ENCODE measurements at regions not wholly inside any gene's neighbourhood (a gene's known extent, or its start where the extent isn't known, plus 50 kb on each side); places are given as distances from the start of the nearest gene placed in this dataset.

DNA sequence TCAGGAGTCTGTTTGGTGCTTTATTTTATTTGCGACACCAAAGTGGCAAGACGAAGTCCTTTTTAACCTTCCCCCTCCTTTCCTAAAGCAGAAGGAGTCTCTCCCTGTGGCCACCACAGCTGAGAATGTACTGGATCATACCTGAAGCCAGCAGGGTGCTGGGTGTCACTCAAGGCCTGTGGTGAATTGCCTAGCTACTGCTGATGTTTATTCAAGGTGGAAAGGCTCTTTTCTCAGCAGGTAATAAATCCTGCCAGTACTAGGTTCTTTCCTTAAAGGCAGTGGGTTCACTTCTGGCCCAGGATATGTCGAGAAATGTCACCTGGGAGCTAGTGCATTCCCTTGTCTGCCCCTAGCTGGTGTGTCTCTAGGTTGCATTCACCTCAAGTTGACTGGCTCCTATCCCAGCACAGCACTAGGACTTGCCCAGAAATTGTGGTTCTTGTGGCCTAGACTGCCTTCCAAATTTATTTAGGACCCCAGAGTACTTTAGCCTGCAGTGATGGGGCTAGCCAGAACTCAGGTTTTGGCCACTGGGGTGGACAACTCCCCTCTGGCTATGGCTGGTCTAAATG lies 60.8 kb upstream of the FAM3C start:
- DNase-seq (ENCODE audit: low read depth in 4 of 4, low spot score in 1 of 4): no peak

DNA sequence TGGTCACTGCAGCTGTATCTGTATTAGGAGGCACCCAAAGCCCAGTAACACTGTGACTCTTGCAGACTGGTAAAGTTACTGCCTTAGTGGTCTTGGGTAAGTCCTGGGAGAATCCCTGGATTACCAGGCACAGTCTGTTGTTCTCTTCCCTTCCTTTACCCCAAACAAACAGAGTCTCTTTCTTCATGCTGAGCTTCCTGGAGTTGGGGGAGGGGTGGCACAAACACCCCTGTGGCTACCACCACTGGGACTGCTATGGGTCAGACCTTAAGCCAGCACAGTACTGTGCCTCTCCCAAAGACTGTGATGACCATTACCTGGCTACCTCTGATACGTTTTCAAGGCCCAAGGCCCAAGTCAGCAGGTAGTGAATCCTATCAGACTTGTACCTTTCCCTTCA lies 59.9 kb upstream of the FAM3C start:
- no peak for DNase-seq (ENCODE audit: low read depth in 4 of 4, low spot score in 1 of 4)

DNA sequence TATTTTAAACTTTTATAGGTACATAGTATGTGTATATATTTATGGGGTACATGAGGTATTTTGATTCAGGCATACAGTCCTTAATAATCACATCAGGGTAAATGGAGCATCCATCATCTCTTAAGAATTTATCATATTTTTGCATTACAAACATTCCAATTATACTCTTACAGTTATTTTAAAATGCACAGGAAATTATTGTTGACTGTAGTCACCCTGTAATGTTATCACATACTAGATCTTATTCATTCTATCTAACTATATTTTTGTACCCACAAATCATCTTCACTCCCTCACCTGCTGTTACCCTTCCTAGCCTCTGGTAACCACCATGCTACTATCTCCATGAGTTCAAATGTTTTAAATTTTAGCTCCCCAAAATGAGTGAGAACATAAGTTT lies 56.3 kb upstream of the FAM3C start:
- no peak for DNase-seq (ENCODE audit: low read depth in 4 of 4, low spot score in 1 of 4)

DNA sequence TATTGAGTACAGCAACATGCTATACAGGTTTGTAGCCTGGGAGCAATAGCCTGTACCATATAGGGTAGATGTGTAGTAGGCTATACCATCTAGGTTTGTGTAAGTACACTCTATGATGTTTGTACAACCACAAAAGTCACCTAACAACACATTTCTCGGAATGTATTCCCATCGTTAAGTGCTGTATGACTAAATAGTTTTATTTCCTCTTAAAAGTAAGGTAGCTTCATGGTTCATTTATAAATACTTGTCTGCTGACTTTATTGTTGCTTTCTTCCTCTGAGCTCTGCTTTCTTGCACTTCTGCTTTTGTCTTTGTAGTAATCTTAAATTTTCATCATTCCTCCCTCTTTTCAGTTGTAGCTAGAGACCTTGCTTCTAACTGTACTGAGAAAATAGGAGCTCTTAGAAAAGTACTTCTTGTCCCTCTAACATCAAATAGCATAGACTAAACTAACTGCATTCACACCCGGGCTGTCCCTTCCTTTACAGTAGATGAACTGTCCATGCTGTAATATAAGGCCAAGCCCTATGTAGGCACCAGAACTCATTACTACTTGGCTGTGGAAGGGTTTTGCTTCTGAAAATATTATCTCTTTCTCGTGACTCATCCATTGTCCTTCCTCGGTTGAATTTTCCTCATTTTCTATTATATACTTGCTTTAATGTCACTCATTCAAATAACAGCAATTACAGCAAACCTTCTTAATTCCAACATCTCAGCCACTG lies 55.4 kb upstream of the FAM3C start:
- no peak for DNase-seq (ENCODE audit: low read depth in 4 of 4, low spot score in 1 of 4)

DNA sequence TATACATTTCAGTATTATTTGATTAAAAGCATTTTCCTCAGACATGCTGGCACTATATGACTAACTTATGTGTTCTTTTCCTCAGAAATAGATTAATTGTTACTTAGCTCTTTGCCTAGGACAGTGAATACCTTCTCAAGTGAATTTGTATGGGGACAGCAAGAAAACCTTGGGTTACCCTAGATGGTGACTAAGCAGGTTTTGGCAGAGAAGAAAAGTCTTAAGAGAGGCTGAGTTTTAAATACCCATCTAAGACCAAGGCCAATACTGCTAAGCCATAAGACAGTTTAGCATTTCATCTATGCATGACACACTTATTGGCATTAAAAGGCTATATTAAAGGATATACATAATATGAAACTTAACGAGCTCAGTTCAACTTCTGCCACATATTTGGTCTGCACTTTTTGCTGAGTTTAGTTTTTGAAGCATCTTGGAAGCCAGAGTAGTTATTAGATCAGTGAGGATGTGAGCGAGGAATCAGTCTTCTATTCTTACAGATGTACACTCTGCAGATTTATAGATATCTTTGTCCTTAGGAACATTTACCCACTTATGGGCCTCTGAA lies 54.6 kb upstream of the FAM3C start:
- DNase-seq (ENCODE audit: low read depth in 4 of 4, low spot score in 1 of 4): no peak

DNA sequence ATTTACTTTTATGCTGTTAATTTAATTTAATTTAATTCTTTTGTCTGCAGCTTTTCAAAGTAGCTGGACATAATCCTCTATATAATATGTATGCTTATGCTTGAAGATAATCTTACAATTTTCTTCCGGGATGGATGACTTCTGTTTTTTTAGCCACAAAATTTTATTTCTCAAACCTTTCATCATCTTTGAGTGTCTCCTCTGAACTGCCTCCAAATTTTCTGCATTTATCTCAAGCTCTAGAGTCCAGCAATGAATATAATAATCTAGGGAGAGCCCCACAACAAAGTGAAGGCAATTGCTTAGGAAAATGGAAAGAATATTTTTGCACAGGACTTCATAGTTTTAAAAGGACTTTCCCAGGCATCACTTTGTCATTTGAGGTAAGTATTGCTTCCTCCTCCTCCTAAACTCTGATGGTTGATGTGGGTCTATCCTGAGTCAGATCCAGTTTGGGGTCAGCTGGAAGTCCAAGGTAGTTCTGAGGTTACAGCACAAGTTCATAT lies 53.7 kb upstream of the FAM3C start:
- no peak for DNase-seq (ENCODE audit: low read depth in 4 of 4, low spot score in 1 of 4)

DNA sequence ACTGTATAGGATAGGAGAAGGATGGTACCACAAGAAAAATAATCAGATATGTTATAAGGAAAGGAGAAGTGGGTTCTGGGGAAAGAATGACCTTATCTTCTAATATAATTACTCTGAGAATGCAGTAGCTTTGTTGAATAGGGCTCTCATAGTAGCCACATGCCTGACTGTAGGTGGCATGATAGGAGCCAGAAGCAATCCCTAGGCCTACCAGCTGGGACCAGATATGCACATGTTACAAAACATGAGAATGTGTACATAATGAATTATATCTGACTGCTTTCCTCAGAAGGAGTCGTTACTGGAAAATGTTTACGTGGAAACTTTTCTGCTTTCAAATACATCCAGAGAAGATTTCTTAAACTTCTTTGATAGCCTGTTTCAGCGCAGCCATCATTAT lies 53.2 kb upstream of the FAM3C start:
- DNase-seq (ENCODE audit: low read depth in 4 of 4, low spot score in 1 of 4): no peak

DNA sequence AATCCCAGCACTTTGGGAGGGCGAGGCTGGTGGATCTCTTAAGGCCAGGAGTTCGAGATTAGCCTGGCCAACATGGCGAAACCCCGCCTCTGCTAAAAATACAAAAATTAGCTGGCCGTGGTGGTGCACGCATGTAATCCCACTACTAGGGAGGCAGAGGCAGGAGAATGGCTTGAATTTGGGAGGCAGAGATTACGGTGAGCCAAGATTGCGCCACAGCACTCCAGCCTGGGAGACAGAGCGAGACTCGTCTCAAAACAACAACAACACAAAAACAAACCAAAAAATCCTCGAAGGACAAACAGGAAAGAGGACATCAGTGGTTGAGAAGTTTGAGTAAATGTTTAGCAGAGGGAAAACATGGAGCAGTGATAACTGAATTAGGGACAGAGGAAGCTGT lies 52.3 kb upstream of the FAM3C start:
- DNase-seq (ENCODE audit: low read depth in 4 of 4, low spot score in 1 of 4): no peak

DNA sequence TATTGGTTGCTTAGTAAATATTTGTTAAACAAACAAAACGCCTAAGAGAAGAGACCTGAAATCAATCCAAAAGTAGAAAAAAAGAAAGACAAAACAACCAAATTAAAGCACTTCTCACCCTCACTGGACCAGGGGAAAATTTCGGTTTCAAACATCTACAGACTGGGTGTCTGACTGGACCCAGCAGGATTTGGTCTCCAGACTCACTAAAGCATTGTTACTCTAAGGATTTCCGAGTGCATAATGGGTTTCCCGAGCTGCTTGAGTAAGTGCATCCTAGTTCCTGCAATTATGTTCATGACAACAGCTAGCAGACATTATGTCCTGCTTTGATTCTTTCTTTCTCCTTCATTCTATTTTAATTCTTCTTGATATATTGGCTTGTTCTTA lies 51.8 kb upstream of the FAM3C start:
- DNase-seq (ENCODE audit: low read depth in 4 of 4, low spot score in 1 of 4): no peak

DNA sequence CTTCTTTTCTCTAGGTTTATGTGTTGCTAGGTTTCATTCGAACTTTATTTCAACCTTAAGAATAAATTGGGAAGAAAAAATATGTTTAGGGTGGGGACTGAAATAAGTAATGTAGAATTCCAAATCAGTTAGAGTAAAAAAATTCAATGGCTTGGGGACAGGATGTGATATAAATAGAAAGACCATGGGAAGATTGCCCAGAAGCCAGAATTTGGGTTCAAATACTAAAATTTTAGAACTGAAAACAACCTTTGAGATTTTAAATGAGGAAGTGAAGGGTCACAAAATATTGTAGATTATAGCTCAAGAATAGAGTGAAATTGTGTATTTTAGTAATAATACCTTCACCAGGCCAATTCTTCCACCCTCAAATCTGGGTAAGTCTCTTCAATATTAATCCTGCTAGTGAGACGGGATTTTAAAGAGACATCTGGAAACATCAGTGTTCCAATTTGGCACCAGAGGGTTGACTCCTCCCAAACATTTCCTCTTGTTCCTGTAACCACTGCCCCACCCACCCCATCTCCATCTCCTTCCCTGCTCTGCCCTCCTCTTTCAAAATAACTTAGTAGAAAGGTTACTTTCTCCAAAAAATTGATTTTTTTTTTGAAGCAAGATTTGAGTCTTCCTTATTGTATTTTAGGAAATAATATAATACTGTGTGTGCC lies 51.3 kb upstream of the FAM3C start:
- DNase-seq (ENCODE audit: low read depth in 4 of 4, low spot score in 1 of 4): no peak

DNA sequence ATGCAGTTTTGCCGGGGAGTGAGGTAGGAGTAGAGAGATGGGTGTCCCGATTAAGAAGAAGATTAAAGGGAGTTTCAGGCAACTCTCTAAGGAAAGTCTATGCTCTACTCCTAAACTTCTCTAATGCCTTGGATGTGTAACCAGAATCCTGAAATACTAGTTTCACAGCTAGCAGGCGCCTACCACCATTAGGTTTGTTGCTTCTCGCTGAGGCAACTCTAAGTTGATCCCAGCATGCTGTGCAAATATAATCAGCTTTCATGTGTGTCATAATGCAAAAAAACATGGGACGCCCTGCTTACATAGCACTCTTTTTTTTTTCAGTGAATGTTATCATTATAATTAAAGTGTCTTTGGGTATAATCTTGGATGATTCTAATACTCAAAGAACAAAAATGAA lies 50.4 kb upstream of the FAM3C start:
- no peak for DNase-seq (ENCODE audit: low read depth in 4 of 4, low spot score in 1 of 4)

All from stimulated activated CD4-positive, alpha-beta T cell treated with anti-CD3 and anti-CD28 coated beads, Interleukin-1b, Interleukin-23, amount 100 ng/mL, for 24 hours (primary cell).